Muscle layer of colon (tissue), 2 donors: ENCODE measurements at regions not wholly inside any gene's neighbourhood (a gene's known extent, or its start where the extent isn't known, plus 50 kb on each side); places are given as distances from the start of the nearest gene placed in this dataset.

Experiments
- H3K27ac ChIP-seq: one replicate; pipeline ENCODE4 v1.7.0; 2013; ENCODE audit warnings: low read depth, mild to moderate bottlenecking, low read length, moderate library complexity
- H3K27me3 ChIP-seq, 2 donors: one replicate each; pipeline ENCODE4 v1.7.0; 2013; ENCODE audit warnings: low read length in 2 of 2, mild to moderate bottlenecking in 2 of 2; ENCODE audit not compliant: insufficient read depth in 2 of 2, control insufficient read depth in 1 of 2
- H3K36me3 ChIP-seq: one replicate; pipeline ENCODE4 v1.7.0; 2013; ENCODE audit warnings: mild to moderate bottlenecking, low read length; ENCODE audit not compliant: insufficient read depth
- H3K4me1 ChIP-seq: one replicate; pipeline ENCODE4 v1.7.0; 2013; ENCODE audit warnings: mild to moderate bottlenecking, low read length; ENCODE audit not compliant: insufficient read depth
- H3K4me3 ChIP-seq, 2 donors: one replicate each; pipeline ENCODE4 v1.7.0; 2013; ENCODE audit warnings: low read length in 2 of 2, low read depth in 1 of 2, mild to moderate bottlenecking in 1 of 2, moderate library complexity in 1 of 2
- H3K9ac ChIP-seq: one replicate; pipeline ENCODE4 v1.7.0; 2013; ENCODE audit warnings: low read length
- H3K9me3 ChIP-seq: one replicate; pipeline ENCODE4 v1.7.0; 2013; ENCODE audit warnings: mild to moderate bottlenecking, low read length
- donor health status: abdominal sarcoma.
- donor health status: Adenocarcinoma of cecum.

- Histone ChIP-seq H3K9me3 (no peaks in the 10 kb centered on the region), H3K4me1 (no peaks in the 10 kb centered on the region), H3K9ac (no peak overlapping the region), H3K4me3 (no peak overlapping the region), H3K27ac (no peak overlapping the region), H3K27me3 (no peaks in the 10 kb centered on the region), H3K36me3 (no peaks in the 10 kb centered on the region)
These were observed 50.3 kb upstream of the SORBS2 start for GRCh38 chr4:185862340-185862739.

GRCh38 chr4:185863946-185864345, 52.0 kb upstream of the SORBS2 start:
- Histone ChIP-seq H3K27ac (no peak overlapping the region), H3K9me3 (no peaks in the 10 kb centered on the region), H3K36me3 (no peaks in the 10 kb centered on the region), H3K9ac (no peak overlapping the region), H3K4me1 (no peaks in the 10 kb centered on the region), H3K27me3 (no peaks in the 10 kb centered on the region), H3K4me3 (no peak overlapping the region)

GRCh38 chr4:185865901-185866328, 53.9 kb upstream of the SORBS2 start:
- H3K4me1 ChIP-seq = no peaks in the 10 kb centered on the region
- no peak overlapping the region for H3K27ac ChIP-seq
- H3K4me3 ChIP-seq = no peak overlapping the region

GRCh38 chr4:185867770-185868169, 55.8 kb upstream of the SORBS2 start:
- Histone ChIP-seq H3K27ac (no peak overlapping the region), H3K9me3 (no peaks in the 10 kb centered on the region), H3K9ac (no peak overlapping the region), H3K27me3 (no peaks in the 10 kb centered on the region), H3K4me3 (no peak overlapping the region), H3K36me3 (no peaks in the 10 kb centered on the region), H3K4me1 (no peaks in the 10 kb centered on the region)

More at GRCh38 chr4:185865901-185866328, 53.9 kb upstream of the SORBS2 start:
- no peaks in the 10 kb centered on the region for H3K36me3 ChIP-seq
- no peaks in the 10 kb centered on the region for H3K27me3 ChIP-seq
- no peaks in the 10 kb centered on the region for H3K9me3 ChIP-seq
- H3K9ac ChIP-seq = no peak overlapping the region

- Histone ChIP-seq H3K4me3 (no peak overlapping the region), H3K27me3 (no peaks in the 10 kb centered on the region), H3K9ac (no peak overlapping the region), H3K9me3 (no peaks in the 10 kb centered on the region), H3K4me1 (no peaks in the 10 kb centered on the region), H3K36me3 (no peaks in the 10 kb centered on the region), H3K27ac (no peak overlapping the region)
These were observed 57.0 kb upstream of the SORBS2 start for GRCh38 chr4:185868983-185869382.

DNA sequence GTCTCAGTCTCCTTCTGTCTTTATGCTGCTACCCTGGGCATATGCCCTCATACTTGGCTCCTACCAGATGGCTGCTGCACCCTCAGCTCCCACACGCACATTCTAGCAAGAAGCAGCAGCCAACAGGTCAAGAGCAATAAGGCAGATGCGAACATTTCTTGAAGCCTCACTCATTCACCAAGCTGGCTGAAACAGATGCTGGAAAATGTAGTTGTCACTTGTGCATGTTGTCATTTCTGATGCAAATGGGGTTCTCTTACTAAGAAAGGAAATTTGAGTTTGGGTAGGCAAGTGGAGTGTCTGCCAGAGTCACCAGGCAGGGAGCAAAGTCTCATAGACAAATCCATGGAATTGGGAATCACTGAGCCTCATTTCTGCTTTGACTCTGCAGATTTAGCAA, 57.4 kb upstream of the SORBS2 start:
- Histone ChIP-seq H3K36me3 (no peaks in the 10 kb centered on the region), H3K27ac (no peak overlapping the region), H3K27me3 (no peaks in the 10 kb centered on the region), H3K4me3 (no peak overlapping the region), H3K4me1 (no peaks in the 10 kb centered on the region), H3K9me3 (no peaks in the 10 kb centered on the region), H3K9ac (no peak overlapping the region)

- Histone ChIP-seq H3K27ac (no peak overlapping the region), H3K9ac (no peak overlapping the region), H3K27me3 (no peaks in the 10 kb centered on the region), H3K4me3 (no peak overlapping the region), H3K9me3 (no peaks in the 10 kb centered on the region), H3K36me3 (no peaks in the 10 kb centered on the region), H3K4me1 (no peaks in the 10 kb centered on the region)
These were observed 58.4 kb upstream of the SORBS2 start for GRCh38 chr4:185870366-185870765.

DNA sequence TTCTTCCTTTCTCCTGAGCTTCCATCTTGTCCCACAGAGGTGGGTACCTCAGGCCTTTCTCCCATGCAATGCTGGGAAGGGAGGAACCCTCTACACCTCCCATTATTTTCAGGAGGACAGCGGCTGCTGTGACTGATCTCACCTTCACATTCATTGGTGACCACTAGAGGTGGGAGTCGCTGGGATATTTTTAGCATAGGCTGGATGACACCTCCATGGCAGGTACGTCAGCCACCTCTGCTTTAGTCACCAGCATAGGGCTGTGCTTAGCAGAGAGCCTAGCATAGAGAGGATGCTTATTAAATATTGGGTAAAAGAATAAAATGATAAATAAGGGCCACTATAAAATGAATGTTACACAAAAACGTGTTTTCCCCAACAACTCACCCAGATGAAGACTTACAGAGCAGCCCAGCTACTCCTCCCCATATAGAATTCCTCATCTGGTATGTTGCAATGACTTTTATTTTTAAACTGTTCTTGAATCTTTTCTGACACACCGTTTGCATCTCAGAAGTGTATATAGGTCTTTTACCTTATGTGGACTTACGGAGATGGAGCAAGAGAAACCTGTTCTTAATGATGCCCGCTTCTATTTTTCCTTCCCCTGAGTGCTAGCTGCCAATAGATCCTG, 60.9 kb upstream of the SORBS2 start:
- H3K36me3 ChIP-seq = no peaks in the 10 kb centered on the region
- H3K9ac ChIP-seq = no peak overlapping the region
- no peak overlapping the region for H3K27ac ChIP-seq
- no peaks in the 10 kb centered on the region for H3K27me3 ChIP-seq
- H3K4me1 ChIP-seq = no peaks in the 10 kb centered on the region
- H3K9me3 ChIP-seq = no peaks in the 10 kb centered on the region
- no peak overlapping the region for H3K4me3 ChIP-seq

- no peak overlapping the region for H3K27ac ChIP-seq
- H3K36me3 ChIP-seq = no peaks in the 10 kb centered on the region
These were observed 62.7 kb upstream of the SORBS2 start for GRCh38 chr4:185874516-185875230.

GRCh38 chr4:185875316-185875907, 63.4 kb upstream of the SORBS2 start:
- no peaks in the 10 kb centered on the region for H3K9me3 ChIP-seq

More at GRCh38 chr4:185874516-185875230, 62.7 kb upstream of the SORBS2 start:
- Histone ChIP-seq H3K4me3 (no peak overlapping the region), H3K9ac (no peak overlapping the region), H3K4me1 (no peaks in the 10 kb centered on the region), H3K27me3 (no peaks in the 10 kb centered on the region), H3K9me3 (no peaks in the 10 kb centered on the region)

GRCh38 chr4:185878633-185879032, 66.6 kb upstream of the SORBS2 start:
- Histone ChIP-seq H3K36me3 (no peaks in the 10 kb centered on the region), H3K27me3 (no peaks in the 10 kb centered on the region), H3K27ac (no peak overlapping the region), H3K9me3 (no peaks in the 10 kb centered on the region), H3K4me3 (no peak overlapping the region), H3K9ac (no peak overlapping the region), H3K4me1 (no peaks in the 10 kb centered on the region)

More at GRCh38 chr4:185875316-185875907, 63.4 kb upstream of the SORBS2 start:
- H3K4me1 ChIP-seq = no peaks in the 10 kb centered on the region
- H3K36me3 ChIP-seq = no peaks in the 10 kb centered on the region
- H3K9ac ChIP-seq = no peak overlapping the region
- H3K27me3 ChIP-seq = no peaks in the 10 kb centered on the region
- no peak overlapping the region for H3K4me3 ChIP-seq
- no peak overlapping the region for H3K27ac ChIP-seq
